CD4-positive, alpha-beta T cell (primary cell): ENCODE measurements at regions not wholly inside any gene's neighbourhood (a gene's known extent, or its start where the extent isn't known, plus 50 kb on each side); places are given as distances from the start of the nearest gene placed in this dataset.

Experiments used
- ATAC-seq: fragments of 200-7000 bp; cut with Tn5 transposase; one replicate; pipeline ENCODE4 v1.10.0; 2022; ENCODE audit warnings: mild to moderate bottlenecking; ENCODE audit not compliant: poor library complexity
- CTCF ChIA-PET: fragments of 350-600 bp; sonication (Branson Sonifier 250); formaldehyde crosslinking; loops from one replicate; lab custom pipeline; 2021; ENCODE audit warnings: antibody characterized with exemption, inconsistent platforms; lab: Charles Lee
- POLR2A ChIA-PET: fragments of 350-600 bp; sonication (Branson Sonifier 250); formaldehyde crosslinking; loops from one replicate; lab custom pipeline; 2021; ENCODE audit warnings: antibody characterized with exemption, inconsistent platforms; lab: Charles Lee
- DNase-seq, 14 experiments: peaks; one replicate each; pipeline ENCODE4 v3.0.0-alpha.2; 2013 to 2020; ENCODE audit warnings: mixed read lengths in 2 of 14
- H3K27ac ChIP-seq, 2 donors: one replicate each; pipeline versions ENCODE4 v1.5.1 to v1.7.0; 2013; ENCODE audit warnings: low read length in 2 of 2, low read depth in 1 of 2, mild to moderate bottlenecking in 1 of 2
- H3K27me3 ChIP-seq, 2 experiments: 1 replicate in 1 of 2; 2 replicates in 1 of 2; pipeline versions ENCODE4 v1.6.1 to v1.7.0; 2013; ENCODE audit warnings: low read length in 2 of 2, control low read depth in 1 of 2, mild to moderate bottlenecking in 1 of 2, moderate library complexity in 1 of 2; ENCODE audit not compliant: insufficient read depth in 2 of 2, control insufficient read depth in 1 of 2
- H3K36me3 ChIP-seq: one replicate; pipeline ENCODE4 v1.6.1; 2013; ENCODE audit warnings: low read length, control low read depth; ENCODE audit not compliant: insufficient read depth
- H3K4me1 ChIP-seq: one replicate; pipeline ENCODE4 v1.6.1; 2013; ENCODE audit warnings: low read length, control low read depth; ENCODE audit not compliant: insufficient read depth
- H3K4me3 ChIP-seq: one replicate; pipeline ENCODE4 v1.5.1; 2013; ENCODE audit warnings: mild to moderate bottlenecking, low read length, moderate library complexity
- H3K9me3 ChIP-seq, 2 experiments: 1 replicate in 1 of 2; 2 replicates in 1 of 2; pipeline versions ENCODE4 v1.6.1 to v1.7.0; 2013; ENCODE audit warnings: low read length in 2 of 2, mild to moderate bottlenecking in 2 of 2, control low read depth in 1 of 2, moderate library complexity in 1 of 2; ENCODE audit not compliant: control insufficient read depth in 1 of 2, insufficient read depth in 1 of 2
- H3K27ac Mint-ChIP-seq: one replicate; pipeline ENCODE4 v1.8.0; 2020; ENCODE audit warnings: mixed read lengths
- H3K27me3 Mint-ChIP-seq: one replicate; pipeline ENCODE4 v1.8.0; 2021; ENCODE audit warnings: mixed read lengths
- H3K36me3 Mint-ChIP-seq: one replicate; pipeline ENCODE4 v1.8.0; 2021; ENCODE audit warnings: low read depth, mixed read lengths
- H3K4me1 Mint-ChIP-seq: one replicate; pipeline ENCODE4 v1.8.0; 2021; ENCODE audit warnings: low read depth, mixed read lengths
- H3K4me3 Mint-ChIP-seq: one replicate; pipeline ENCODE4 v1.8.0; 2020; ENCODE audit warnings: mild to moderate bottlenecking, mixed read lengths
- H3K9me3 Mint-ChIP-seq: one replicate; pipeline ENCODE4 v1.8.0; 2020; ENCODE audit warnings: mixed read lengths
- intact Hi-C, 2 experiments: fragments of 100-400 bp; cut with DNase I in 1 of 2; cut with micrococcal nuclease in 1 of 2; formaldehyde crosslinking; loops; one replicate each; pipeline versions ENCODE4 v1.15.1 to v1.9.0; 2023 to 2025; cut with DNase I, micrococcal nuclease
- TF ChIP-seq, protein P1 (sequence below): fragments of 200-600 bp; IDR thresholded peaks from one replicate; pipeline ENCODE4 v1.8.0; 2022; ENCODE audit warnings: antibody characterized with exemption, mild to moderate bottlenecking

DNA sequence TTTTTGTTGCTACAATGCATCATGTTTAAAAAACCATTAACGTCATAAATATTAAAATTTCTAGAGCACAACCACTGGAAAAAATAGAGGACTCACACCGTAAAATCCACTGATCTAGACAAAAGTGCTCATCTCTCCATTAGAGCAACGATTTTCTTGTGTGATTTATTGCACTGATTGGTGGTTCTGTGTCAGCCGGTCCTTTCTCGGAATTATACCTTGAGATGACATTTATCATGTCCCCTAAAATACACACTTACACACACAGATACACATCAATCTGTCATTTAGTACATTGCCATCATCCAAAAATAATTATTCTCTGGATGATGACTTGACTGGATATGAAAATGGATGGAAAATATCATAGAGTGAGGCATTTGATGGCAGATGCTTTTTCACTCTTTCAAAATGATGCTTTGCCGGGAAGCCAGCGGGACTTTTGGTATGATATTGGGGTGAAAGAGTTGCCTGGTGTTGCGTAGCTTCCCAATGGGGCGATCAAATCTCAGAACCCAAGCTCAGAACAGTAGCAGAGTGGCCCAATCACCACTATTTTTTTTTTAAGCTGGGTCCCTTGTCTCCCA is 226.6 kb downstream of the GAS1 start:
- DNase-seq (no peak), ATAC-seq (no peak)
- peaks cover 0 to 5% of the 10 kb centered on the region in 2 experiments for H3K27me3 ChIP-seq
- H3K27ac ChIP-seq, result no peak overlapping the region
- no peaks in the 10 kb centered on the region for H3K4me1 ChIP-seq
- H3K36me3 ChIP-seq, result no peaks in the 10 kb centered on the region
- H3K4me3 ChIP-seq, result no peak overlapping the region
- intact Hi-C loops, result no loop called here
- Mint-ChIP-seq H3K9me3 (no peaks in the 10 kb centered on the region), H3K4me3 (no peak overlapping the region), H3K27ac (no peak overlapping the region), H3K27me3 (peaks cover 25% of the 10 kb centered on the region), H3K4me1 (peaks cover 5% of the 10 kb centered on the region), H3K36me3 (no peaks in the 10 kb centered on the region)
- H3K9me3 ChIP-seq, result no peaks in the 10 kb centered on the region
- ChIA-PET POLR2A (no interaction called here), CTCF (no interaction called here)
- TF ChIP-seq, protein P1, sequence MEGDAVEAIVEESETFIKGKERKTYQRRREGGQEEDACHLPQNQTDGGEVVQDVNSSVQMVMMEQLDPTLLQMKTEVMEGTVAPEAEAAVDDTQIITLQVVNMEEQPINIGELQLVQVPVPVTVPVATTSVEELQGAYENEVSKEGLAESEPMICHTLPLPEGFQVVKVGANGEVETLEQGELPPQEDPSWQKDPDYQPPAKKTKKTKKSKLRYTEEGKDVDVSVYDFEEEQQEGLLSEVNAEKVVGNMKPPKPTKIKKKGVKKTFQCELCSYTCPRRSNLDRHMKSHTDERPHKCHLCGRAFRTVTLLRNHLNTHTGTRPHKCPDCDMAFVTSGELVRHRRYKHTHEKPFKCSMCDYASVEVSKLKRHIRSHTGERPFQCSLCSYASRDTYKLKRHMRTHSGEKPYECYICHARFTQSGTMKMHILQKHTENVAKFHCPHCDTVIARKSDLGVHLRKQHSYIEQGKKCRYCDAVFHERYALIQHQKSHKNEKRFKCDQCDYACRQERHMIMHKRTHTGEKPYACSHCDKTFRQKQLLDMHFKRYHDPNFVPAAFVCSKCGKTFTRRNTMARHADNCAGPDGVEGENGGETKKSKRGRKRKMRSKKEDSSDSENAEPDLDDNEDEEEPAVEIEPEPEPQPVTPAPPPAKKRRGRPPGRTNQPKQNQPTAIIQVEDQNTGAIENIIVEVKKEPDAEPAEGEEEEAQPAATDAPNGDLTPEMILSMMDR, result no peak

DNA sequence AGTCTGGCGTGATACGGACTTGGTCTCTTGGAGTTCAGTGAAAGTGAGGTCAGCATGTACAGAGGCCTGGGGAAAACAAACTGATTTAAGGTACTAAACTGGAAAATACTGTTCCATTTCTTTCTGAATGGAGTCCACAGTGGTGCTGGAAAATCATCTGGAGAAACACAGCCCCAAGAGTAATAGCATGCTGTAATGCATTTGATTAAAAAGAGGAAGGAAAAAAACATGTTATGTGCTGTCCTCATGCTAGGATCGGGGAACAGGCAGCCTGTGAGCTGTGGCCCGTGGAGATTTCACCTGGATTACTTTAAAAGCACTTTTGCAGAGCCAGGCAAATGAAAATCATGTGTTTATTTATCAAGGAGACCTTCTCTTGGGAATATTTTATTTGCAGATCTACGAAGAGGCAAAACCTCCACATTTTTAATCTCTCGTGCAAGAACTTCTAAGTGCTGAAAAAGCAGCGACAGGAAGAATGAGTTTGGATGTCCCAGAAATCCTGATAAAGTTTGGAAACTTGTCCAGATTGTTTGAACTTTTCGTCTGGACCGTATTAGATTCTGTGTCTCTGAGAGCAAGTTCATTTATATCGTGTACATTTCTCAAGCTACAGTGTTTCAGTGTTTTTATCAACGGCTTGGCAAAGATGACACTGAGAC is 228.8 kb downstream of the GAS1 start:
- ATAC-seq, result no peak
- no peaks in the 10 kb centered on the region for H3K36me3 Mint-ChIP-seq
- CTCF ChIA-PET, result no interaction called here

DNA sequence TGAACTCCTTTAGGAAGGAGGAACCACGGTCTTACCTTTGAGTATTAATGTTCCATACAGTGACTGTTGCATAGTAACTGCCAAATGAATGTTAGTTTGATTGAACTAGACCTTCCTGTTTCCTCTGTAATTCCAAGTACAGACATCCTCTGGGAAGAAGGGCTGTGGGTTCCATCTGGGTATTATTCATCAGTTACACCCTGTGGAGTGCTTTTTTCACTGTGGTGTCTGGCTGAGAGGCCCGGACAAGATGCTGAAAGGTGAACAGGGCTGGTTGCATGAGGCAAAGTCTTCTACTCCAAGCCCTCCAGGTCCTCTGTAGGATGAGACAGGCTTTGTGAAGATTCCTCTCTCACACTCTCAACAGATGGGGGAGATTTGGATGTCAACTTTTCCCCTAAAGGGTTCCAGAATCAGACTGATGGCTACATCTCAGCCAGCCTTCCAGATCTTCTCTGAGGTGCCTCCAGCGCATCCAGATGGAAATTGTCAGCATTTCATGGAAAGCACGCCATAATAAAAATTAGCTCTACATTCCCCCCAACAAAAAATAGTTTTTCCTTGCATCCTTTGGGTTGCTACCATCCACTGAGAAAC is 230.9 kb downstream of the GAS1 start:
- POLR2A ChIA-PET, result no interaction called here
- Mint-ChIP-seq H3K36me3 (no peaks in the 10 kb centered on the region), H3K27ac (no peak overlapping the region), H3K4me1 (no peaks in the 10 kb centered on the region), H3K4me3 (no peak overlapping the region), H3K9me3 (no peaks in the 10 kb centered on the region), H3K27me3 (peaks cover 32% of the 10 kb centered on the region)
- no peak for DNase-seq
- H3K4me1 ChIP-seq, result no peaks in the 10 kb centered on the region
- peaks cover 0 to 3% of the 10 kb centered on the region in 2 experiments for H3K9me3 ChIP-seq
- H3K36me3 ChIP-seq, result no peaks in the 10 kb centered on the region
- no peak for ATAC-seq
- no peak overlapping the region for H3K4me3 ChIP-seq
- TF ChIP-seq, protein P1, result no peak
- CTCF ChIA-PET, result no interaction called here
- intact Hi-C loops, result no loop called here
- H3K27me3 ChIP-seq, result peaks cover 0 to 5% of the 10 kb centered on the region in 2 experiments
- H3K27ac ChIP-seq, result no peak overlapping the region

More for the DNA sequence above, 228.8 kb downstream of the GAS1 start:
- no peak overlapping the region for H3K4me3 ChIP-seq
- H3K4me3 Mint-ChIP-seq, result no peak overlapping the region
- intact Hi-C loops, result no loop called here
- no peaks in the 10 kb centered on the region for H3K4me1 ChIP-seq
- H3K4me1 Mint-ChIP-seq, result peaks cover 5% of the 10 kb centered on the region
- H3K27ac ChIP-seq, result no peak overlapping the region
- TF ChIP-seq, protein P1, result no peak
- H3K9me3 ChIP-seq, result peaks cover 0 to 3% of the 10 kb centered on the region in 2 experiments
- no peak for DNase-seq
- no peaks in the 10 kb centered on the region for H3K36me3 ChIP-seq
- peaks cover 32% of the 10 kb centered on the region for H3K27me3 Mint-ChIP-seq
- POLR2A ChIA-PET, result no interaction called here
- peaks cover 0 to 5% of the 10 kb centered on the region in 2 experiments for H3K27me3 ChIP-seq
- no peak overlapping the region for H3K27ac Mint-ChIP-seq
- H3K9me3 Mint-ChIP-seq, result no peaks in the 10 kb centered on the region
